GM19035 (cell line): ENCODE measurements at regions not wholly inside any gene's neighbourhood (a gene's known extent, or its start where the extent isn't known, plus 50 kb on each side); places are given as distances from the start of the nearest gene placed in this dataset.
"Not testable (repeated sequence)": the region's sequence is repeated elsewhere in the genome, so short reads cannot be mapped to it uniquely, and the experiment has no call there.

Source experiments
- ATAC-seq: cut with Tn5 transposase; IDR thresholded peaks from one replicate; pipeline ENCODE4 v1.9.1; 2021; ENCODE audit not compliant: unreplicated experiment

DNA sequence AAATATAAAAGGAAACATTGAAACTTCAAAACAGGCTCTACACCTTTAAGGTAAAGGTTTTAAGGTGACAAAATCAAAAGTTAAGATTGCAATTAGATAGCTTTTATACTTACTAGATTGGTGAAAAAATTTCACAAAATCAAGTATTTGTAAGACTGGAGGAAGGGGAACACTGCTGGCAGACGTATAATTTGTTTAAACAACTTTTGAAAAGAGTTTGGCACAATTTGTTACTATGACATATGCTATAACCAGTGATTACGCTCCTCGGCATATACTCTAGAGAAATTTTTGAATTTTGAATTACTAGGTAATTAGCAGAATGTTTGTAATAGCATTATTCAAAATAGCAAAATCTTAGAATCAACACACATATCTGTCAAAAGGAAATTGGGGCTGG, 425.0 kb downstream of the LRRIQ3 start:
- no peak for ATAC-seq

DNA sequence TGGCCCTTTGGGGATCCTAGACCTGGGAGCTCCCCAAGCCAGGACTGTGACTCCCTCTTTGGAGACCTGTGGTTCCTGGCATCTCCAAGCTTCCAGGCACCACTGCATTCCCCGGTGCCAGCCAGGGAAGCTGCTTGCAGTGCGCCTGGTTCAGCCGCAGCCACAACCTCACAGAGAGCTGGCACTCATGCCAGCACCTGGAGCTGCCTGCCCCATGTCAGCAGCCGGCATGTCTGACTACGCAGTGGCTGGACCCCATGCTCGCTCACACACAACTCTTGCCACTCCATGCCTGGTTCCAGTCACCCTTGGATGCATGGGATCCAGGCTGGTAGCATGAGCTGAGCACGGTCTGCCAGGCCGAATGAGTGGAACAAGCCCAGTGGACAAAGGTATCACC, 426.6 kb downstream of the LRRIQ3 start:
- no peak for ATAC-seq

DNA sequence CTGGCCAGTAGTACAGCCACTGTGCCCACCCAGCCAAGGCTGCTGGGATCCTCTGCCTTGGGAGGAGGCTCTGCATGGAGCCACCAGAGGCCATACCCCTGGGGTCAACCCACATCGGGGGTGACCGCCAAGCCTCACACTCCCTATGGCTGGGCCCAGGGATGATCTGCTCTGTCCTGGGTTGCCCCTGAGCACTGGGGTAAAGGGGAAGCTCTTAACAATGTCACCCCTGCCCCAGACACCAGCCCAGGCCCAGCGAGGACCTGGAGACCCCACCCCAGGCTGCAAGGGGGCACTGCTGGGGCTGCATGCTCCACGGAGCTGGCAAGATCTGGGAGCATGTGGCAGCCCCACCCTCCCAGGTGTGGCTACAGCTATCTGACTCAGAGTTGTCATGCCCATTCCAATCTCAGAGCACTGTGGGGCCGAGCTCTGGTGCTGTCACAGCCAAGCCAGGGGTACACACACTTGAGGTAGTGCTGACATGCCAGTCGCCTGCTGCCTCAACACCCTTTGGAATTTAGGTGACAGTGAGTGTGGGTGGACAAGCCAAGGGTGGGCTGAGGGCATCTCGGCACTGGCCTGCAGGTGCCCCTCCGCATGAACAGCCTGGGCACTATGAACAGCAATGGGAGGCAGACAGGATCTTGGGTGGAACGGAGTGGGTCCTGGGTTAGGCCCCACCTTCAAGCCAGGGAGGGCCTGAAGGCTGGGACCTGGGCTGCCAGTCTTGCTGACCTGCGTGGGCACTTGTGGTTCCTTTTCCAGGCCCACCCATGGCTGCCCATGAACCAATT, 427.7 kb downstream of the LRRIQ3 start:
- ATAC-seq: no peak

DNA sequence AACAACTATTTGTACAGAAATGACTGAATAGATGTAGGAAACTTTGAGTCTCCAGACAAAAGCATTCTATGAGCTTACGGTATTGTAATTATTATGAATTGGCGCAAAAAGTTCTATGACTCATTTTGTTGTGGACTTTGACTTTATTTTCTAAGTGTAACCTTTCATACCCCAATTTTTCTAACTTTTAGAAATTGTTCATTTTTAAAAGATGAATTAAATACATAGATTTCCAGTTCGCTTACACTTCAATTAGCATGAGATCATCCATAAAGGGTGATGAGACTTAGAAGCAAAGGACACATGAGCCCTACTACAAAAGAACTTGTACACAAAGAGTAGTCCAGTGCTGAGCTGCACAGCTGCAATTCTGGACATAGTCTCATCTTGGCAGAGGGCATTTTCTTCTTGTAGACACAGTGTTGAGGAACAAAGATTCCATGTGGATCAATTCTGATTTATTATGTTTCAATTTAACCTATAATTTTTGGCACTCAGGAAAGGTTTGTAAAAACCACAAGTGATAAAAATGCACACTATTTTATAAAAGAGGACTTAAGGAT, 431.1 kb downstream of the LRRIQ3 start:
- ATAC-seq: no peak

DNA sequence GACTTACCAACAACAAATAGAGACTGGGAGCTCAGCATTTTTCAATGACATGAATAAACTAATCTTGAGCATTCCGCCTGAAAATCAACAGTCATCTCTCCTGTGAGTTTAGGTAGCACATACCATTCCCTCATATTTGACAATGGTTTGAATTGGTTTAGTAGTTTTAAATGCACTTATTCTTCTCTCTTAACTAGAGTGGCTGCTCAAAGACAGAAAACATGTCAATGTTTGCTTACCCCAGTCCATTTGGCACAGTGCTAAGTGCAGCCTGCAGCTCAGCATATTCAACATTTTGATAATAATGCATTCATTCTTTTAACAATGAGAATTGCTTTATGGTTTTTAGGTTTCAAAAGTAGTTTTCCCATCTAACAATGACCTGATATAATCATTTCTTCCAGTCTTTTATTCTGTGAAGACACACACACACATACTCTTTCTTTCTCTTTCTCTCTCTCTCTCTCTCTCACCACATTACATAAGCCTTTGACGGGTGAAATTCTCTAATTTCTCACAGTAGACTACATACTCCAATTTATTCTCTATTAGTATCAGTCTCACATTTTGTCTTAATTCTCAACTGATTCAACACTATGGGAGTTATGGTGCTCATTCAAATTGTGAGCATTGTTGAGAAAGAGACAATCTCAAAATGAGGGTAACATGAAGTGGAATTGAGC, 432.3 kb downstream of the LRRIQ3 start:
- ATAC-seq: no peak

DNA sequence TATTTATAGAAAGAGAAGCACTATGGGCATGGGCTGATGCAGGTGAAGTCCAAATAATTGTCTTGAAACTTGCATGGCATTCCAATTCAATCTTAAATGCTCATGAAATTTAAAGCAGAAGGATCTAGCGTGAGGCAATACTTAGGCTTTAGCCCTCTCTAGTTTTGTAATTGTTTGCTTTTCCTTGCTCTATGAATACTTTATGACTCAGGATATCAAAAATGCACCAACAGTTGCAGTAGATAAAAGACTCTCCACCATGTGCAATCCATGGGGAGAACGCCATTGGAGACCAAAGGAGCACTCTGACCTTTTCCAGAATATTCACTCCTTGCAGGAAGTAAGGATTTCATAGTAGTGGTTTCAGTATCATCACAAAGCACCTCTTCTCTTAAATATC, 436.4 kb downstream of the LRRIQ3 start:
- no peak for ATAC-seq

DNA sequence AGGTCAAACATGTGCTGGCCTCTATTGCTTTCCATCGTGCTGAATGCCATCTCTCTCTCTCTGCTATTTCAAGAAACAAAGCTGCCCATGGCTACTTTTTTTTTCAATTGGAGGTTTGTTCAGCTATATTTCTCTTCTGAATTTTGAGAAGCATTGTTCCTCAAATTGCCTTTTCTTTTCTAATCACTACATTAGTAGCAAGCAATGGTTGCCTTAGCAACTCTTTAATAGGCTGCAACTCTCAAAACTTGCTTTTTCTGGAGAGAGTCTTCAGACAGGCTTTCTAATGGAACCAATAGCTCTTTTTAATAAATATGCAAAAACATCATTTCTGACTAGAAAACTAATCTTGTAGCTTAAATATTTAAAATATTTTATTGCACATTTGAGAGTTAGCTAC, 439.0 kb downstream of the LRRIQ3 start:
- ATAC-seq: no peak

DNA sequence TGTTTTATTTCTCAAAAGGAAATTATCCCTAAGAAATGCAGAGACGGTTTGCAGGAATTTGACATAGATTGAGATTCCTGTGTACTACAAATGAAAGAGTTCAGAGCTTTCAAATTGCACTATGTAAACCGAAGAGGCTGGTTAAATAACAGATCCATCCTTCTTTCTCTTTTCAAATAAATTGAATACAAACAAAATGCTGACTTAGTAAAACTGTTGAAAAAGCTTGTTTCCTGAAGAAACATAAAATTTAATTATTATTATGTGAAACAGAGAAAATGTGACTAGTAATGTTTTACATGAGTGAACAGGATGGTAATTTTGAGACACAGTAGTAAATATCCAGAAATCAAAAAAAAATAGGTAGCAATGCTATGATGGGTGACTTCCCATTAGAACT, 441.2 kb downstream of the LRRIQ3 start:
- ATAC-seq: no peak

DNA sequence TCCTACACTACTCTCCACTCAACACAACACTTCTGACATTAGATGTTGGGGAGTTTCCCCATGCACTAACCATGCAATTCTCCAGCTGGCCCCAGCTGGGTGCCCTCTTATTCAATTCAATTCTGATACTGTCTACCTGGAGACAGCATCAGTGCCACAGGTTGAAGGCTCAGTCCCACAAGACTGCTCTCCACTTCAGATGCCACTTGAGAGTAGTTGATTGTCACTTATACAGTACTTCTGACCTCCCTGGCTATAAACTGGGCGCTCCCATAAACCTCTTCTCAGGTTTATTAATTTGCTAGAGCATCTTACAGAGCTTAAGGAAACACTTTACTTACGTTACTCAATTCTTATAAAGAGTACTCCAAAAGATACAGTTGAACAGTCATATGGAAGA, 442.3 kb downstream of the LRRIQ3 start:
- no peak for ATAC-seq

DNA sequence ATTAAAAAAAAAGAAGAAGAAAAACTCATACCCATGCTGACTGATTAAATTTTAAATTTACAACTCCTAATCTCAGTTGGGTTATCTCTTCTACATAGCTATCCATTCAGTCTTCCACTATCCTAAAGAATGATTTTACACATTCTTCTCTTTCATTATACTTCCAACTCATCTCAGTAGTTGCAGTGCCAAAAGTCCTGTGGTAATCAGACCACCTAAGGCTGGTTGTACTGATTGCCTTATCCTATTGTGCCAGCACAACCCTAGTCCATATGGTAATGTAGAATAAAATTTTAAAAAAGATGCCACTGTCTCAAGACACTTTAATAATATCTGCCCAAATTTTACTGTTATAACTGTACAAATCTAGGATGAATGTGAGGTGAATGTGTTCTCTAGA, 448.0 kb downstream of the LRRIQ3 start:
- no peak for ATAC-seq

DNA sequence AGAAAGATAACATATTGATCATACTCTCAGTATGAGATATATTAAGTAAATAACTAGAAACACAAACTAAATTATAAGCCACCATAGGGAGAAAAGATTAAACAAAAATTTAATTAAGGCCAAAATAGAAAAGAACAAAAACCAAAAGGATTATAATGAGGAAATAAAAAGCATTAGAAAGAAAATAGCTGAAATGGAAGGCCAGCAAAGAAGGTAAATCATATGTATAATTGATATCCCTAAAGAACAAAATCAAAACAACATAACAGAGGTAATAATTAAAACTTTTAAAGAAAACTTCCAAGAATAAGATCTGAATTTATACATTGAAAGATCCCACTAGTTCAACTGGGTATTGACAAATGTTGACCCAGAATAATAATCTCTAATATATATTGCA, 453.0 kb downstream of the LRRIQ3 start:
- no peak for ATAC-seq

DNA sequence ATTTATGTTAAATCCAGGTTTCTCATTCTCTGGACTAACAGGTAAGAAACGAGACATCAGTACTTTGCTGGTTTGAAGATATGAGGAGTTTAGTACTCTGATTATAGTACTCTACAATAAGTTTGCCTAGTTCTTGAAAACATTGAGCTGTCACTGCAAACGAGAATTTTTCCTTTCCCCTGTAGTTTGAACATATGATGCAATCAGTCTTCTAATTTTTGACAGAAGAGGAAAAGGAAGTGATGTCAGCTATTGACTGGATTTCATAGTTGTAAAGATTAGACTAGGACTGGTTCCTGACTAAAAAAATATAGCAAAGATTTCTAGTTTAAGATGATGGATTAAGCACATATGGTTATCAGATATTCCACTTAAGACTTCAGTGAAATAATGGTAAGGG, 461.9 kb downstream of the LRRIQ3 start:
- no peak for ATAC-seq

DNA sequence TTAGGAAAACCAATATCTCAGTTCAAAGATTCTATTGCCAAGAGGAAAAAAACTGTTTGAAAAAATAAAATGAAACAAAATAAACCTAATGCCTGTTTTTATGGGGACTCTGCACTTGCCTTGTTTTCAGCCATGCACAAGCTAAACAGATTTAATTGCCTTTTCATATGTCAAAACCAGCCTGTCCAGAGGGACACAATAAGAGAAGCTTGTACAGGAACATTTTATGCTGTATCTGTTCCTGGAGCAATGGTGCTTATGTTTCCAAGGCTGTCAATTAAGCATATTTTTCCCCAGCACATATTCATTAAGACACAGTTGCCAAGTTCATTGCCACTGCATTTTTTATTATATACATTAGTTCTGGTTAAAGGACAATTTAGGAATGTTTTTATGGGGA, 470.9 kb downstream of the LRRIQ3 start:
- no peak for ATAC-seq

DNA sequence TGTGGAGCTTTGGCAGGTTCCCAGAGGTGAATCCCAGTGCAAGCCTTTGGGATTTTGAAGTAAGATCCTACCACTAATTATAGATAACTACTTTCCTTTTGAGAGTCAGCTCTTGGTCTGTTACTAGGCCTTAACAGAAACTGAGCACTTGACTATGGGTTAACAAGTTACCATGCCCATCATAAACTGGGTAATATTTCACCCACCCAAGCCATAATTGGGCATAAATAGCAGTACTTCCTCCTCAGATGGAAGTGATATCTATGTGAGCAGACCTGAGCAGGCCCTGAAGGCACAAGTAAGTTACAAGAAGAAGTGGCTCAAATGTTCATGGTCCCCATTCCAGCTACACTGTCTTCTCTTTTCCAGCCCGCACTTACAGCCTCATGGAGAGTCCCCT, 475.9 kb downstream of the LRRIQ3 start:
- ATAC-seq: no peak

DNA sequence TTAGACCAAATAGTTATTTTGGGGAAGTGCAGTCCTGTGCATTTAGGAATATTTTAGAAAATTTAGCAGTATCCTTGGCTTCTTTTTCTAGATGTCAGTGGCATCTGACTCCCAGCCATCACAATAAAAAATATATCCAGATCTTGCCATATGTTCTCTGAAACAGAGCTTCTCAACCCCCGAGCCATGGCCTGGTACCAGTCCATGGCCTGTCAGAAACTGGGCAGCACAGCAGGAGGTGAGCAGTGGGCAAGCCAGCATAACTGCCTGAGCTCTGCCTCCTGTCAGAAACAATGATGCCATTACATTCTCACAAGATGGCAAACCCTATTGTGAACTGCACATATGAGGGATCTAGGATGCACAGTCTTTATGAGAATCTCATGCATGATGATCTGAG, 480.0 kb downstream of the LRRIQ3 start:
- no peak for ATAC-seq

DNA sequence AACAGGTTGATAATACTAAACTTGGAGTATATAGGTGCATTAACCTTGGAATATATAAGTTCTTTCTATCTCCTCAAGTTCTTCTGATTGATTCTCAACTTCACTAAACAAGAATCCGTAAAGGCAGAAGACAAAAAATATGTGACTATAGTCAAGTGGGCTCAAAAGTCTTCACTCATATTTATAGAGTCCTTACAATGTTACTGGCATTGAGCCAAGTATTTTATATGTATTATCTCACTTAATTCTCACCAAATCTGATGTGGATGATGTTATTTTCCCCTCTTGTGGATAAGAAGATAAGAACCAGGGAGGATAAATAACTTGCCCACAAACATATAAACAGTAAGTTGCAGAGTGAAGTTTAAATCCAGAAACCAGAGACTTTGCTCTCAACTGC, 486.9 kb downstream of the LRRIQ3 start:
- ATAC-seq: no peak

DNA sequence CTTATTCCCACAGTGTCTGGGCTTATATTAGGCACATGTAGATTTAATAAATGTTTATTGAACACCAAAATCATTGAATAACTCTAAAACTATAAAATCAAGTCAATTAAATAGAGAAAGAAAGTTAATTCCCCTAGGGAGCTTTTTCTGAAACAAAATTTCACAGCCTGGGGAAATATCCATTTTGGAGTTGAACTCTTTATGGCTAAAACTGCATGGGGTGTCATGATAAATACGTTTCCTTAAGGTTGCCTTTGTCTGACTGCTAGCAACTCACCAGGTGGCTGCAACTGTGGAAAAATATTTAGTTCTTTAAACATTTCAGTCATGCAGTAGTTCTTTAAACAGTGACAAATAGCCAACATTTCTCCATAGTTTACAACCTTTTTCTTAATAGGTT, 496.1 kb downstream of the LRRIQ3 start:
- ATAC-seq: no peak

DNA sequence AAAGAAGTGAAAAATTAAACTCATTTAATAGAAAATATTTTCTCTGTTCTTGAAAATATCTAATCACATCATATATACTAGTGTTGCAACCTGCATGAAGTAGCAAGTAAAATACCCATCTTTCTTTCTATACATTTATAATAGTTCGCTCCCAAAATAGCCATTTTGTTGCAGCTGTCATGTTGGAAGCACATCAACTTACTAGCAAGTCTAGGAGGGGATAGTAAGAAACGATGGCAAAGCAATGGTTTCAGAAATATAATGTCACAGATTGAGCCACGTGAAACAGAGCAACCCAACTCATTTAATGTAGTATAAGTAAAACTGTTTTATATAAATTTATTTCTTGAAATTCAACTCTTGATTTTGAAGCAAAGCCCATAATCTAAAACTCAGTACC, 521.8 kb downstream of the LRRIQ3 start:
- ATAC-seq: no peak

DNA sequence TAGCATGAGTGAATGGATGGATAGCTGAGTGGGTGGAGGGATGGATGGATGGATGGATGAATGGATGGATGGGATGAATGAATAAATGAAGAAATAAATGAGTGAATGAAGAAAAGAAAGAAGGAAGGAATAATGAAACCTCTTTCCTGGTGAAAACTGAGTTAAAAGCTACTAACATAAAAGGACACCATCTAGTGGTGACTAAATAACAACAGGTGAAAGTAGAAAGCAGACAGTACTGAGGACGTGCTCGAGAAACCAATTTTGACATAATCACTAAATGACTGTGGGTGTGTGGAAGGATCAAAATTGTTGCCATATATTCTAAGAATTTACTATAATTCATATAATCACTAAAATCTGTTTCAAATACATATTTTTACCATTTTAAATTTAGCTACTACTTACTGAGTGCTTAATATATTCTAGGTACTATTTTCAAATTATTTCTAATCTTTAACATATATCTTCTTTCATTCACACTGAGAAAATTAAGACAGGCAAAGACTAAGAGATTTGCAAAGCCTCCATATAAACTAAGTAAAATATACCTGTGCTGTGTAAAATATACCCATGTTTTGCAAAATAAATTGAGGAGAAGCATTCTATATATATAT, 522.9 kb downstream of the LRRIQ3 start:
- ATAC-seq: peak; percentile 86

DNA sequence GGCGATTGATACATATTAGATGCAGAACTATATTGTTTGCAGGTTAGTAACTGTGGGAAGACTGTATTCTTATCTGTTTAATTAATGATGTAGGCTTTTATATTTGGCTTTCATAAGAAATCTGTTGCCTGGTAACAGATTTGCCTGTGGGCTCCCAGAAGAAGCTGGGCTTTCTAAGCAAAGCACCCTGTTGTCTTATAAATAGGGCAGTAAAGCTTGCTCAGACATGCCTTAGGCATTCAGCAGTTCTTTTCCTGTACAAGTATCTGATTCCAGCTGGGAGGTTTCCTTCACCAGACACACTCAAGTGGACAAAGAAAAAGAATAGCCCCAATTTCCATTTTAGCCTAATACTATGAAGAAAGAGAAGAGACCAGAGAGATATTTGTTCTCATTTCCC, 524.0 kb downstream of the LRRIQ3 start:
- ATAC-seq: no peak

DNA sequence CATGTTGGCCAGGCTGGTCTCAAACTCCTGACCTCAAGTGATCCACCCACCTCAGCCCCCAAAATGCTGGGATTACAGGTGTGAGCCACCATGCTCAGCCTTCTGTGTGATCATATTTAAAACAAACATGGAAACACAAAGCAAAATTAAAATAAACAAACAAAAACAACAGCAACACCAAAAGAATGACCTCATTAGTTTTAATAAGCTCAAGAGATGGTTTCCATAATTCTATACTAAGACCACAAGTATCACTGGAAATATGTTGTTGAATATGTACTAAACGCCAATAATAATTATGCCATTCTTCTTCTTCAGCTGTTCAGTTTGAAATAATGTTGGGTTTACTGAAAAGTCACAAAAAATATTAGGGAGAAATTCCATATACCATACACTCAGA, 526.4 kb downstream of the LRRIQ3 start:
- no peak for ATAC-seq

DNA sequence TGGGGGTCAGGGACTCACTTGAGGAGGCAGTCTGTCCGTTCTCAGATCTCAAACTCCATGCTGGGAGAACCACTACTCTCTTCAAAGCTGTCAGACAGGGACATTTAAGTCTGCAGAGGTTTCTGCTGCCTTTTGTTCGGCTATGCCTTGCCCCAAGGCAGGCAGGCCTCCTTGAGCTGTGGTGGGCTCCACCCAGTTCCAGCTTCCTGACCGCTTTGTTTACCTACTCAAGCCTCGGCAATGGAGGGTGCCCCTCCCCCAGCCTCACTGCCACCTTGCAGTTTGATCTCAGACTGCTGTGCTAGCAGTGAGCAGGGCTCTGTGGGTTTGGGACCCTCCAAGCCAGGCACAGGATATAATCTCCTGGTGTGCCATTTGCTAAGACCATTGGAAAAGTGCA, 530.0 kb downstream of the LRRIQ3 start:
- ATAC-seq: not testable (repeated sequence)
